Prostate gland (tissue), 2 donors: ENCODE measurements at regions not wholly inside any gene's neighbourhood (a gene's known extent, or its start where the extent isn't known, plus 50 kb on each side); places are given as distances from the start of the nearest gene placed in this dataset.

Experiments
- DNase-seq: peaks from one replicate; pipeline ENCODE4 v3.0.0-alpha.2; 2019; ENCODE audit warnings: low spot score
- H3K27ac ChIP-seq, 2 donors: fragments of 200-600 bp; sonication (generic); 2 replicates each; pipeline ENCODE4 v1.5.1; 2017 to 2019
- H3K27me3 ChIP-seq: fragments of 200-600 bp; sonication (generic); replicated peaks from 2 replicates; pipeline ENCODE4 v1.5.1; 2019; ENCODE audit not compliant: insufficient read depth
- H3K36me3 ChIP-seq, 2 donors: fragments of 200-600 bp; sonication (generic); 1 replicate in 1 of 2; 2 replicates in 1 of 2; pipeline versions ENCODE4 v1.5.1 to v1.8.1; 2017 to 2019
- H3K4me1 ChIP-seq: fragments of 200-600 bp; sonication (generic); replicated peaks from 2 replicates; pipeline ENCODE4 v1.5.1; 2019
- H3K4me3 ChIP-seq, 2 donors: fragments of 200-600 bp; sonication (generic); 2 replicates each; pipeline ENCODE4 v1.5.1; 2017 to 2019
- H3K9me3 ChIP-seq: fragments of 200-600 bp; sonication (generic); 2 replicates; pipeline ENCODE4 v1.5.1; 2017
- CTCF ChIP-seq, 4 experiments: fragments of 200-600 bp in 2 of 4; fragments of 450-650 bp in 2 of 4; sonication (generic) in 2 of 4; IDR thresholded peaks; 1 replicate in 3 of 4; 2 replicates in 1 of 4; pipeline ENCODE4 v1.5.1; 2016 to 2019; ENCODE audit warnings: antibody characterized with exemption in 4 of 4, mild to moderate bottlenecking in 2 of 4, moderate library complexity in 2 of 4
- POLR2A ChIP-seq: fragments of 450-650 bp; IDR thresholded peaks from one replicate; pipeline ENCODE4 v1.6.1; 2016; ENCODE audit warnings: antibody characterized with exemption, mild to moderate bottlenecking
- POLR2AphosphoS5 ChIP-seq: sonication (generic); formaldehyde crosslinking; IDR thresholded peaks from one replicate; pipeline ENCODE4 v1.6.1; 2017; ENCODE audit warnings: antibody characterized with exemption
- WGBS: methylation state at CpG from one replicate; pipeline ENCODE4 v1.1.5; 2018; 5-methylcytosine and 5-hydroxymethylcytosine counted together
- intact Hi-C: fragments of 100-400 bp; cut with DNase I; formaldehyde crosslinking; loops from one replicate; pipeline ENCODE4 v1.14.2; 2022

- WGBS = 35% methylated on average over 2 of the region's 2 CpGs
- Histone ChIP-seq H3K4me1 (no peaks in the 10 kb centered on the region), H3K27ac (no peak overlapping the region), H3K9me3 (no peaks in the 10 kb centered on the region), H3K4me3 (no peak overlapping the region), H3K36me3 (no peaks in the 10 kb centered on the region), H3K27me3 (no peaks in the 10 kb centered on the region)
- intact Hi-C loops = loop anchor here (10.0 kb wide), 1 partner anchor 219 kb away; no protein-coding TSS in a partner anchor
- TF ChIP-seq POLR2AphosphoS5 (no peak), POLR2A (no peak), CTCF (IDR thresholded peaks at IDR 0.05) (no peak)
- DNase-seq = no peak
Measured at GRCh38 chr3:26515351-26515750, 107.2 kb upstream of the LRRC3B start.

- H3K27me3 ChIP-seq = no peaks in the 10 kb centered on the region
- no peak overlapping the region for H3K4me3 ChIP-seq
- intact Hi-C loops = no loop called here
- no peaks in the 10 kb centered on the region for H3K36me3 ChIP-seq
- TF ChIP-seq POLR2AphosphoS5 (no peak), CTCF (IDR thresholded peaks at IDR 0.05) (no peak), POLR2A (no peak)
- no peaks in the 10 kb centered on the region for H3K4me1 ChIP-seq
- no peak for DNase-seq
- H3K9me3 ChIP-seq = no peaks in the 10 kb centered on the region
- 94% methylated on average over 1 of the region's 1 CpG for WGBS
- H3K27ac ChIP-seq = no peak overlapping the region
Measured at GRCh38 chr3:26521261-26521660, 101.3 kb upstream of the LRRC3B start.

GRCh38 chr3:26522919-26523318 lies 99.7 kb upstream of the LRRC3B start:
- no peaks in the 10 kb centered on the region for H3K9me3 ChIP-seq
- no peak overlapping the region for H3K4me3 ChIP-seq
- no peaks in the 10 kb centered on the region for H3K27me3 ChIP-seq
- DNase-seq = no peak
- H3K27ac ChIP-seq = no peak overlapping the region
- H3K36me3 ChIP-seq = no peaks in the 10 kb centered on the region
- H3K4me1 ChIP-seq = no peaks in the 10 kb centered on the region
- no peak for TF ChIP-seq CTCF (IDR thresholded peaks at IDR 0.05)
- TF ChIP-seq POLR2AphosphoS5 = no peak
- no peak for TF ChIP-seq POLR2A
- WGBS = 75% methylated on average over 1 of the region's 1 CpG
- intact Hi-C loops = no loop called here

GRCh38 chr3:26525013-26525412 lies 97.6 kb upstream of the LRRC3B start:
- no peaks in the 10 kb centered on the region for H3K36me3 ChIP-seq
- H3K4me1 ChIP-seq = no peaks in the 10 kb centered on the region
- intact Hi-C loops = no loop called here
- 90% methylated on average over 2 of the region's 2 CpGs for WGBS
- H3K27ac ChIP-seq = no peak overlapping the region
- TF ChIP-seq POLR2AphosphoS5 (no peak), CTCF (IDR thresholded peaks at IDR 0.05) (no peak), POLR2A (no peak)
- H3K4me3 ChIP-seq = no peak overlapping the region
- DNase-seq = no peak
- no peaks in the 10 kb centered on the region for H3K27me3 ChIP-seq
- no peaks in the 10 kb centered on the region for H3K9me3 ChIP-seq

- H3K9me3 ChIP-seq = no peaks in the 10 kb centered on the region
- WGBS = 48% methylated on average over 2 of the region's 2 CpGs
- no peaks in the 10 kb centered on the region for H3K4me1 ChIP-seq
- no peak overlapping the region for H3K4me3 ChIP-seq
- H3K27me3 ChIP-seq = no peaks in the 10 kb centered on the region
- no peak for TF ChIP-seq CTCF (IDR thresholded peaks at IDR 0.05)
- no peak for TF ChIP-seq POLR2A
- no peak for TF ChIP-seq POLR2AphosphoS5
- no peak for DNase-seq
- H3K27ac ChIP-seq = no peak overlapping the region
- intact Hi-C loops = no loop called here
- no peaks in the 10 kb centered on the region for H3K36me3 ChIP-seq
Measured at GRCh38 chr3:26535151-26535550, 87.4 kb upstream of the LRRC3B start.
